H1 (cell line): ENCODE measurements at regions not wholly inside any gene's neighbourhood (a gene's known extent, or its start where the extent isn't known, plus 50 kb on each side); places are given as distances from the start of the nearest gene placed in this dataset.

Source experiments
- CTCF ChIA-PET: fragments of 300-600 bp; sonication (Branson Sonifier 250); formaldehyde crosslinking; loops from one replicate; lab custom pipeline; 2021; ENCODE audit not compliant: partially characterized antibody; lab: Charles Lee
- POLR2A ChIA-PET: fragments of 300-600 bp; sonication (Branson Sonifier 250); formaldehyde crosslinking; loops from one replicate; lab custom pipeline; 2021; ENCODE audit warnings: inconsistent platforms; ENCODE audit not compliant: partially characterized antibody; lab: Charles Lee
- DNase-seq, 2 experiments: peaks; one replicate each; pipeline versions ENCODE4 v3.0.0 to v3.0.0-alpha.2; 2010 to 2022; ENCODE audit warnings: low spot score in 2 of 2, low read depth in 1 of 2, mixed read lengths in 1 of 2
- FAIRE-seq: peaks from 2 replicates; lab custom pipeline; 2011; peaks lifted over from hg19 to GRCh38; lab: Jason Lieb, UNC
- H2AFZ ChIP-seq: 2 replicates; pipeline ENCODE4 v1.8.1; 2012; ENCODE audit warnings: low read length, inconsistent platforms
- H2AK5ac ChIP-seq: 2 replicates; pipeline ENCODE4 v1.6.1; 2013; ENCODE audit warnings: low read depth, low read length
- H2BK120ac ChIP-seq: replicated peaks from 2 replicates; pipeline ENCODE3; 2013; ENCODE audit warnings: low read depth, low read length, inconsistent platforms
- H2BK12ac ChIP-seq: 2 replicates; pipeline ENCODE4 v1.6.1; 2013; ENCODE audit warnings: low read depth, low read length
- H2BK15ac ChIP-seq: 2 replicates; pipeline ENCODE4 v1.6.1; 2013; ENCODE audit warnings: low read length
- H2BK20ac ChIP-seq: 2 replicates; pipeline ENCODE4 v1.6.1; 2013; ENCODE audit warnings: low read length
- H2BK5ac ChIP-seq: 2 replicates; pipeline ENCODE4 v1.6.1; 2013; ENCODE audit warnings: low read depth, low read length
- H3K14ac ChIP-seq: 2 replicates; pipeline ENCODE4 v1.6.1; 2013; ENCODE audit warnings: inconsistent platforms; ENCODE audit not compliant: insufficient read length
- H3K18ac ChIP-seq: 2 replicates; pipeline ENCODE4 v1.6.1; 2013; ENCODE audit warnings: low read length; ENCODE audit errors: extremely low read depth
- H3K23ac ChIP-seq: 2 replicates; pipeline ENCODE4 v1.6.1; 2013; ENCODE audit warnings: inconsistent platforms; ENCODE audit not compliant: insufficient read length
- H3K23me2 ChIP-seq: 2 replicates; pipeline ENCODE4 v1.6.1; 2013; ENCODE audit warnings: low read depth, low read length
- H3K27ac ChIP-seq: 2 replicates; pipeline ENCODE4 v1.6.1; 2011; ENCODE audit warnings: low read depth, low read length, inconsistent platforms
- H3K27me3 ChIP-seq, 4 experiments: replicated peaks in 1 of 4; 1 replicate in 1 of 4; 2 replicates in 3 of 4; pipeline versions ENCODE4 v1.6.1 to v1.8.1; 2011 to 2013; ENCODE audit warnings: low read length in 3 of 4, mild to moderate bottlenecking in 3 of 4, inconsistent platforms in 2 of 4, mixed read lengths in 2 of 4, moderate library complexity in 1 of 4; ENCODE audit not compliant: control insufficient read depth in 3 of 4, insufficient read depth in 3 of 4; ENCODE audit errors: extremely low read depth in 1 of 4
- H3K36me3 ChIP-seq, 4 experiments: 2 replicates each; pipeline versions ENCODE4 v1.6.1 to v1.8.1; 2011 to 2013; ENCODE audit warnings: mild to moderate bottlenecking in 4 of 4, low read length in 3 of 4, moderate library complexity in 2 of 4, control low read depth in 1 of 4, inconsistent platforms in 1 of 4; ENCODE audit not compliant: insufficient read depth in 4 of 4, control insufficient read depth in 2 of 4
- H3K4ac ChIP-seq: replicated peaks from 2 replicates; pipeline ENCODE3; 2013; ENCODE audit warnings: low read length, low read depth, mixed read lengths, inconsistent platforms; ENCODE audit not compliant: insufficient read length
- H3K4me1 ChIP-seq, 4 experiments: replicated peaks in 1 of 4; 1 replicate in 1 of 4; 2 replicates in 3 of 4; pipeline versions ENCODE4 v1.6.1 to v1.8.1; 2011 to 2013; ENCODE audit warnings: low read length in 3 of 4, inconsistent platforms in 2 of 4, mixed read lengths in 1 of 4; ENCODE audit not compliant: insufficient read depth in 4 of 4, control insufficient read depth in 3 of 4
- H3K4me2 ChIP-seq, 2 experiments: 2 replicates each; pipeline versions ENCODE4 v1.6.1 to v1.8.1; 2011 to 2013; ENCODE audit warnings: low read depth in 2 of 2, low read length in 2 of 2, control low read depth in 1 of 2, inconsistent platforms in 1 of 2, mild to moderate bottlenecking in 1 of 2; ENCODE audit not compliant: insufficient read depth in 1 of 2
- H3K4me3 ChIP-seq, 4 experiments: fragments of 200-600, 300-600 bp in 1 of 4; sonication (generic), shearing (Covaris generic), sonication (Bioruptor Twin) in 1 of 4; 2 replicates each; pipeline versions ENCODE4 v1.5.1 to v1.8.1; 2011 to 2016; ENCODE audit warnings: low read length in 4 of 4, low read depth in 3 of 4, control low read depth in 2 of 4, inconsistent platforms in 2 of 4, mild to moderate bottlenecking in 2 of 4, mixed read lengths in 1 of 4, moderate library complexity in 1 of 4; ENCODE audit not compliant: insufficient read depth in 2 of 4; ENCODE audit errors: extremely low read depth in 1 of 4
- H3K56ac ChIP-seq: replicated peaks from 2 replicates; pipeline ENCODE3; 2013; ENCODE audit warnings: low read depth, mild to moderate bottlenecking, mixed read lengths, low read length, inconsistent platforms; ENCODE audit not compliant: insufficient read length
- H3K79me1 ChIP-seq: 2 replicates; pipeline ENCODE4 v1.6.1; 2013; ENCODE audit warnings: low read depth, low read length, control low read depth
- H3K79me2 ChIP-seq, 2 experiments: 2 replicates each; pipeline versions ENCODE4 v1.6.1 to v1.8.1; 2012 to 2013; ENCODE audit warnings: low read length in 2 of 2, mild to moderate bottlenecking in 2 of 2, inconsistent platforms in 1 of 2; ENCODE audit not compliant: insufficient read depth in 2 of 2, control insufficient read depth in 1 of 2
- H3K9ac ChIP-seq, 4 experiments: replicated peaks in 1 of 4; 1 replicate in 1 of 4; 2 replicates in 3 of 4; pipeline versions ENCODE4 v1.6.1 to v1.8.1; 2011 to 2013; ENCODE audit warnings: low read depth in 3 of 4, low read length in 3 of 4, control low read depth in 2 of 4, mild to moderate bottlenecking in 2 of 4, moderate library complexity in 2 of 4, inconsistent platforms in 1 of 4; ENCODE audit errors: extremely low read depth in 1 of 4
- H3K9me3 ChIP-seq, 2 experiments: 2 replicates each; pipeline versions ENCODE4 v1.6.1 to v1.8.1; 2012 to 2013; ENCODE audit warnings: mild to moderate bottlenecking in 2 of 2, moderate library complexity in 2 of 2, control low read depth in 1 of 2, inconsistent platforms in 1 of 2, low read depth in 1 of 2, low read length in 1 of 2, mixed read lengths in 1 of 2; ENCODE audit not compliant: insufficient read depth in 2 of 2
- H4K20me1 ChIP-seq, 2 experiments: replicated peaks in 1 of 2; 2 replicates each; pipeline versions ENCODE3 to v1.8.1; 2011 to 2013; ENCODE audit warnings: inconsistent platforms in 2 of 2, low read length in 2 of 2, mild to moderate bottlenecking in 1 of 2; ENCODE audit not compliant: insufficient read depth in 2 of 2, control insufficient read depth in 1 of 2
- H4K5ac ChIP-seq: 2 replicates; pipeline ENCODE4 v1.6.1; 2013; ENCODE audit warnings: low read length, low read depth, mixed read lengths, inconsistent platforms; ENCODE audit not compliant: insufficient read length
- H4K8ac ChIP-seq: 2 replicates; pipeline ENCODE4 v1.8.0; 2013; ENCODE audit warnings: mild to moderate bottlenecking, moderate library complexity, low read length, inconsistent platforms; ENCODE audit not compliant: insufficient read depth; ENCODE audit errors: extremely low read depth
- H4K91ac ChIP-seq: replicated peaks from 2 replicates; pipeline ENCODE3; 2013; ENCODE audit warnings: low read length, mixed read lengths, inconsistent platforms; ENCODE audit not compliant: insufficient read length
- EGR1 ChIP-seq: IDR thresholded peaks from 2 replicates; pipeline ENCODE4 v1.6.1; 2011; ENCODE audit warnings: low read depth, low read length, borderline replicate concordance
- SP4 ChIP-seq: IDR thresholded peaks from 2 replicates; pipeline ENCODE4 v1.6.1; 2012; ENCODE audit warnings: low read length, inconsistent platforms
- TBP ChIP-seq: IDR thresholded peaks from 2 replicates; pipeline ENCODE4 v1.6.1; 2011; ENCODE audit warnings: low read depth, low read length, improper control_type of control experiment
- TCF12 ChIP-seq: IDR thresholded peaks from 2 replicates; pipeline ENCODE4 v1.6.1; 2011; ENCODE audit warnings: low read depth, mild to moderate bottlenecking, low read length
- WGBS, 2 experiments: shearing (Covaris generic) in 1 of 2; methylation state at CpG; one replicate each; pipeline versions ENCODE4 v1.1.6 to v1.1.7; 2013 to 2015; ENCODE audit warnings: low lambda C conversion rate in 2 of 2, mixed read lengths in 2 of 2, inconsistent platforms in 1 of 2, low coverage in 1 of 2, missing lambda C conversion rate in 1 of 2; ENCODE audit not compliant: insufficient replicate concordance in 2 of 2, insufficient coverage in 1 of 2, insufficient read length in 1 of 2; ENCODE audit errors: extremely low coverage in 1 of 2, missing lambda C conversion rate in 1 of 2; 5-methylcytosine and 5-hydroxymethylcytosine counted together

DNA sequence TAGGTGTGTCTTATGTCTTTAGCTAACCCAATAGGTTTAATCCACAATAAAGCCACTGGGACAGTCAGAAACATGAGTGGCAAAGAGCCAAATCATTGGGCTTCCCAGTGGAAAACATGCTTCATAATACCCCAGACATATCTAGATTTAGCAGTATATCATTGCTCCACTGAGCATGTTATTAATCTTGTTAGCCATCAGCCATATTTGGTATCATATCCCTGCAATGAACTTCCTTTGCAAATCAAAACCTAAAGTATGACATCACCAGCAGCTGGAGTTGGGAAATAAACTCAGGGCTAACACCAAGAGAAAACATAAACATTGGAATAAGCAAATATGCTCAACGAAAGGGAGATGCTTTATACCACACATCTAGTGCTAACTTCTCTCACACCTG, 280.8 kb upstream of the NOCT start:
- Histone ChIP-seq H3K79me2 (no peaks in the 10 kb centered on the region), H3K4me3 (no peak overlapping the region), H3K9ac (no peak overlapping the region), H2AFZ (no peak overlapping the region), H3K79me1 (no peaks in the 10 kb centered on the region), H3K14ac (no peak overlapping the region), H3K4me1 (no peaks in the 10 kb centered on the region), H2BK15ac (no peak overlapping the region), H2AK5ac (no peak overlapping the region), H3K36me3 (no peaks in the 10 kb centered on the region; a peak in 1 of 8 replicates), H3K27ac (no peak overlapping the region), H3K27me3 (no peaks in the 10 kb centered on the region), H4K20me1 (no peaks in the 10 kb centered on the region), H4K8ac (no peak overlapping the region), H2BK5ac (no peak overlapping the region), H3K23ac (no peak overlapping the region), H3K56ac (no peak overlapping the region), H3K23me2 (no peaks in the 10 kb centered on the region), H4K91ac (no peak overlapping the region), H3K9me3 (peaks cover 3 to 8% of the 10 kb centered on the region in 2 experiments; a peak in 3 of 4 replicates), H3K4me2 (no peak overlapping the region), H3K18ac (no peak overlapping the region), H4K5ac (no peak overlapping the region), H2BK12ac (no peak overlapping the region), H2BK20ac (no peak overlapping the region), H2BK120ac (no peak overlapping the region), H3K4ac (no peak overlapping the region)
- no peak for DNase-seq
- POLR2A ChIA-PET = no interaction called here
- CTCF ChIA-PET = interaction anchor here (1.1 kb wide), 1 partner anchor 188 kb away, joined by 3 read pairs; no protein-coding TSS in a partner anchor
- no peak for FAIRE-seq
- 88% methylated on average over 1 of the region's 1 CpG; no CpG with 5 or more reads in 1 of the 2 experiments for WGBS, 2 experiments
- TF ChIP-seq EGR1 (no peak), TBP (no peak), TCF12 (no peak), SP4 (no peak)
